ENCODE measurements at regions not wholly inside any gene's neighbourhood (a gene's known extent, or its start where the extent isn't known, plus 50 kb on each side); places are given as distances from the start of the nearest gene placed in this dataset.
"Not testable (repeated sequence)": the region's sequence is repeated elsewhere in the genome, so short reads cannot be mapped to it uniquely, and the experiment has no call there.

DNA sequence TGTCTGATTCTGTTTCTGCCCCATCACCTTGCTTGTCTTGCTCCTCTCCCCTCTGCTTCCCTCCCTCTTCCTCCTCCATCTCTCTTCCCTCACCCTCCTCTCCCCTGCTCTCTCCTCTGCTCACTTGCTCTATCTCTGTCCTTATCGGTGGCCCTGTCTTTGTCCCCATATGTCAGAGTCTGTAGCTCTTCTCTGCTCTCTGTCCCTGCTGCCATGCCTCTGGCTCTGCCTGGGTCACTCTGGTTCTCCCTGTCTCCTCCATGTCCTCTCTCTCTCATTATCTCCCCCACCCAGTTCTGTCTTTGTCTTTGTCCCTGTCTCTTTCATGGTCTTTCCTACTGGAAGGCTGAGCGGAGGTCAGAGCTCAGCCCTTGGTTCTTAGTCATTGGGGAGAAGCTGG is 169.1 kb upstream of the NLRP1 start:
- no peak for DNase-seq

DNA sequence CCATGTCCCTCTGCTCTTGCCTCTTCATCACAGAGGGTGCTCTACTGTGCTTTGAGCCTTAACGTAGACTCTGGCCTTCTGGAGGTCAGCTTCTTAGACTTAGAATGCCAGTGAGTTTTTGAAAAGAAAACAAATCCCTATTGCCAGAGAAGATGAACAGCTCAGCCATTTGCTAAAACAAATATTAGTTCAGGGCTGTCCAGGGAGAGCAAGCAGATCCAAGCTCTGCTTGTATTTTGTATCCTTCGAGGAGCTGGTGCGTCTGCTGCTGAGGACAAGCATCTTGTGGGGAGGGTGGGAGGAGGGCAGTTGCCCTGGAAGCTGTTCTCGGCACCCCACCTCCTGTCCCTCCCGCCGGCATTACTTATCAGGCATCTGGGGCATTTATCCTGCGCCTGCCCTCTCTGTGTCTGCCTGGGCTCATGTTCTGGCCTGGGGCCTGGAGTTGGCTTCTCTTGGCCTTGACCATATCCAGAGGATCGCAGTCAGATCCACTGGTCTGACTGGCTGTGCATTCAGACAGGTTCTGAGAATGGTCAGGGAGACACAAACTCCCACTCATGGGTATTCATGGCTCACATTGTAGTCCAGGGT is 173.1 kb upstream of the NLRP1 start:
- no peak for DNase-seq

DNA sequence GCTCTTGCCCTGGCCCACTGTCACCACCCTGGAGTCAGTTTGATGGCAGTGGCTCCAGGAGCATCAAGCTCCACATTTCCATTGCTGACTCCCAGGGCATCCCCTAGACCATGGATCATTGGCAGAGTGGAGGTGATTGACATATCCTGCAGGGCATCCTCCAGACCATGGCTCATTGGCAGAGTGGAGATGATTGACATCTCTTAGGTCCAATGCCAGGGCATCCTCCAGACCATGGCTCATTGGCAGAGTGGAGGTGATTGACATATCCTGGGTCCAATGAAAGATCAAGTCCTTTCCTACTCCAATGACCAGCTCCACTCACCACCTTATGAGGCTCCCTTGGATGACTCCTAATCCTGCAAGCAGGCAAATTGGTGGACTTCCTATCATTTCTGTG is 174.3 kb upstream of the NLRP1 start:
- DNase-seq = peak; percentile 30

DNA sequence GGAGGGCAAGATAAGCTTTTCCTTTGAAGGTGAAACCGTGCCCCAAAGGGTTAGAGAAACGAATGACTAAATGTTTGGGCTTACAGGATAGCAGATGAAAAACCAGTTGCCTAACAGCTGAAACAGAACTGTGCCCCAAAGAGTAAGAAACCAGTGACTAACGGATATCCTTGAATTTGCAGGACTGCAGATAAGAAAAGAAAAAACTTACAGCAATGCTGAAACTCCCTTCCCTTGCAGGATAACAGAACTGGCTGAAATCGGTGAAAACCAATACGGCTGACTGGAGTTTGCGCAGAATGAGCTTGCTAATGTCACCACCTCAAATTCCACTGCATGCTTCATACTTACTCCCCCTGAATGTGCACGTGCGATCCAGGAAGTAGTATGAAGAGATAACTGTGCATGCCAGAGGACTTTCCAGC is 175.2 kb upstream of the NLRP1 start:
- no peak for DNase-seq

DNA sequence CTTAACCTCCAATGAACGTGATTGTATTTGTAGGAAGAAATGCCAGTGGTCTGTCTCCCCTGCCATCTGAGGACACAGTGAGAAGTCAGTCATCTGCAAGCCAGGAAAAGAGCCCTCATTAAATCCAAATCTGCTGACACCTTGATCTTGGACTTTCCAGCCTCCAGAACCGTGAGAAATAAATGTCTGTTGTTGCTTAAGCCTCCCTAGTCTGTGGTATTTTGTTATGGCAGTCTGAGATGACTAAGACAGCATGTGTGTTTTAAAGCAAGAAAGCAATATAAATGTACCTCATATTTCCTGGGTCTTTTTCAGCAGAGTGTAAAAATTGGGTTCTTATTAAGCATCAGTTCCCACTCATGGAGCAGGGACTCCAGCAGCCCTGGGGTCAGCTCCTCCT is 177.9 kb upstream of the NLRP1 start:
- DNase-seq = no peak

DNA sequence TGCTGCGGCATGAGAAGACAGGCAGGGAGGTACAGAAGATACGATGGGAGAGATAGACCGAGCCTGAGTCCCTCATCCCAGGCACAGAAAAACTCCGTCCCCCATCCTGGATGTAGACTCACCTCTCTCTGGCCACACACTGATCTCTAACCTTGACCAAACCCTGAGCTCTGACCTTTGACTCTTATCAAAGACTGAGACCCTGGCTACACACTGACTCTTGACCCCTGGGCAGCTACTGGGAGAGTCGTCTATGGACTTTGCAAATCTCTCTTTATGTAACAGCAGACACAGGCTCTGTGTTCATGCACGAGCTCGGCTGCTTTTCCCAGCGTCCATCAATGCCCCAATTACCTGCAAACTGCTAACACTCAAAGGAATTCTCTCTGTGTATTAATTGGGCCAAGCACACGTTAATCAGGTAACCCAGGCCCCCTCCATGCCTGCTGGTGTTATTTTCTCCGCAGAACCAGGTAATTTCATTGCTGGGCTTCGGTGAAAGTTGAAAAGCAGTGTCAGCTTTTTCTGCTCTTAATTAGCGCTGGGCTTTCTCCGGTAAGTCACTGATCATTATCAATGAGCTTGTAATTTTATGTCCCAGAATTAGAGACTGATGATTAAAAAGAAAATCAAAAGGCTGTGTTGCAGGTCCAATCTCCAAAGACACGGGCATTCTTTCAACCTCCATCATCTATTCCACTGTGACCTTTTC is 179.4 kb upstream of the NLRP1 start:
- DNase-seq = no peak

DNA sequence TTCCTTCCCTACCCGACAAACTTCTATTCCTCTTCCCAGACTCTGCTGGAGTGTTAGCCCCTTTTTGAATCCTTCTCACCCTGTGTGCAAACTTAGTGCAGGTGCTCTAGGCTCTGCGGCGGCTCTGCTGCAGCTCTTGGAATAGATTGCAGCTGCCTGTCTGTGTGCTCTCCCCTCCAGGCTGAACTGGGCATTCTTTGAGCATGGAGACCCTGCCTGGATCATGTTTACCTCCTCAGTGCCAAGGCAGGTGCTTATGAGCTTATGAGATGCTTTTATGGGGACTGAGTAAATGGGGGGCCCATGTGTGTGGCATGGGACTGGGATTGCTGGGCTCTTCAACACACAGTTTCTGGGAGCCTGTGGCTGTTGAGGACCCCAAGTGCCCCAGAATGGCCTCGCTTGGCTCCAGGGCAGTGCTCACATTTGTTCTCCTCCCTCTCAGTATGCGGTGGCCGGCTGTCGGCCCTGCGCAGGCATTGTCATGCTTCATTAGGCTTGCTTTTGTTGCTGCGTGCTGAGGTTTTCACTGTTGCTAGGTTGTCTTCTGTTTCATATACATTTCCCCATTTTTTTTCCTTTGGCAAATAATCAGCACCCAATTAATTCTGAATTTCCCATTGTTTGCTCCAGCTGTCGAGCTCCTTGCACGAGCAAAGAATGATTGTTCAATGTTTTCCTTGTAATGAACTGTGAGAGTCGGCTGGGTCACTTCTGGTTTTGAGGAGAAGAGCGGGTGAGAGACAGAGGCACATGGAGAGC is 185.5 kb upstream of the NLRP1 start:
- no peak for DNase-seq

DNA sequence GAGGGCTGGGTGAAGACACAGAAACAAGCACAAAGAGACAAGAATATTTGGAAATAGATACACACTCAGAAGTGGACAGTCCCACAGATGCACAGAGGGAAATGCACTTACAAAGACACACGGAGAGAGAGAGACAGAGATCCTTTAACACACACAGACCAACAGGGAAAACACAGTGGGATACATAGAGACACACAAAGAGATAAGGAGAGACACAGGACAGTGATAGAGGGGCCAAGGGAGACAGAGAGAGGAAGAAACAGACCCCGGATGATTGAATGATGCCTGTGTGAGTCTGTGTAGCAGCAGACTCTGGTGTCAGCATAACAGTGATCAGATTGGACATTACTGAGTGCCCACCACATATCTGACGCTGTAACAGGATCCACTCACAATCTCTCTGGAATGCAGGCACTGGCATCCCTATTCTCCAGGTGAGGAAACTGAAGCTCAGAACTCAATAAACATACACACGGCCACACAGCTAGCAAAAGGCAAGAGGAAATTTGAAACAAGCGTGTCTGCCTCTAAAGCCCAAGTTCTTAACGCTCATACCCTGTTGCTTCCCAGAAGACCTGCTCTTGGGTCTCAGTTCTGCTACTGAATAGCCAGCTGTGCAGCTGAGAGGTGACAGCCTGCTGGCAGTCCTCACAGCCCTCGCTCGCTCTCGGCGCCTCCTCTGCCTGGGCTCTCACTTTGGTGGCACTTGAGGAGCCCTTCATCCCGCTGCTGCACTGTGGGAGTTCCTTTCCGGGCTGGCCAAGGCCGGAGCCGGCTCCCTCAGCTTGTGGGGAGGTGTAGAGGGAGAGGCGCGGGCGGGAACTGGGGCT is 186.3 kb upstream of the NLRP1 start:
- no peak for DNase-seq

DNA sequence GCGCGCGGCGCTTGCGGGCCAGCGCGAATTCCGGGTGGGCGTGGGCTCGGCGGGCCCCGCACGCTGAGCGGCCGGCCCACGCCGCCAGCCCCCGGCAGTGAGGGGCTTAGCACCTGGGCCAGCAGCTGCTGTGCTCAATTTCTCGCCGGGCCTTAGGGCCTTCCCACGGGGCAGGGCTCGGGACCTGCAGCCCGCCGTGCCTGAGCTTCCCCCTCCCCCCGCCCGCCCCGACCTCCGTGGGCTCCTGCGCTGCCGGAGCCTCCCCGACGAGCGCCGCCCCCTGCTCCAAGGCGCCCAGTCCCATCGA is 186.9 kb upstream of the NLRP1 start:
- not testable (repeated sequence) for DNase-seq

DNA sequence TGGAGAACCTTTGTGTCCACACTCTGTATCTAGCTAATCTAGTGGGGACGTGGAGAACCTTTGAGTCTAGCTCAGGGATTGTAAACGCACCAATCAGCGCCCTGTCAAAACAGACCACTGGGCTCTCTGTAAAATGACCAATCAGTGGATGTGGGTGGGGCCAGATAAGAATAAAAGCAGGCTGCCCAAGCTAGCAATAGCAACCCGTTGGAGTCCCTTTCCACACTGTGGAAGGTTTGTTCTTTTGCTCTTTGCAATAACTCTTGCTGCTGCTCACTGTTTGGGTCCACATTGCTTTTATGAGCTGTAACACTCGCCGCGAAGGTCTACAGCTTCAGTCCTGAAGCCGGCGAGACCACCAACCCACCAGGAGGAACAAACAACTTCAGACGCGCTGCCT is 187.7 kb upstream of the NLRP1 start:
- DNase-seq = not testable (repeated sequence)

DNA sequence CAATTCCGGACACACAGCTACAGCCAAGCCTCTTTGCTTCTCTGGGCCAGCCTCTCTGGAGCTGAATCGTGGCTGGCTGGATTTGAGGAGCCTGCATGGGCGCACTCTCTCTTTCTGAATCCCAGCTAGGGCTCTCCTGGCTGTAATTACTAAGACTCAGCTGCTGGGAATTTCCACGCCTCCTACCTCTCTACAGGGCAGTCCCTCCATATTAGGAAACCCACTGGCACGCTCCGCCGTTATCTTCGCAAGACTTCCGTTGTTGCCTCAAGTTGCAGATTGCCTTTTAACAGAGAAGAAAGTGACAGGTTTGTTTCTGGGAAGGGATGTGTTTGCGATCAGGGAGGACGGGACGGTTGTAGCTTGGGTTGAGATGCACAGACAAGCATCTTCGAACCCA is 188.4 kb upstream of the NLRP1 start:
- no peak for DNase-seq

DNA sequence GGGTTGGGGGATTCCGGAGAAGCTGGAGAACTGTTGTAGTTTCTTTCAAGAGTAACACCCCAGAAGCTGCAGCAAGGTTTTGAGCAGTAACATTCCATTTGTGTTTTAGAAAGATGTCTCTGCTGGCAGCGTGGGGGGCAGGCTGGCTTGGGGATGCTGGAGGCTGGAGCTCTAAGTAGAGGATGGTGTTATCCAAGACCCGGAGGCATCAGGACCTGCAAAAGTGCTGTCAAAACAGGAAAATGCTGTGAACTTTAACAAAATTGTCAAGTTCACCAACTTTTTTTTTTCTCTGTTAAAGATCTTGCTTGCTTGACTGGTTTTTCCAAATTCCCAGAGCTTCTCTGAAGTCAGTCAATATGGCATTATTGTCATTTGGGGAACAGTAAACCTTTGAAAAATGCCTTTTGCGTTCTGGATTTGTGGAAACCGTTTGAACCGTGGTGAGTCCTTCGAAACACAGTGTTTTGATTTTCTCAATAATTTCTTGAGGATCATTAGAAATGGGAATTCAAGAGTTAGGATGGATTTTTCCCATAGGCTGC is 189.6 kb upstream of the NLRP1 start:
- DNase-seq = no peak

DNA sequence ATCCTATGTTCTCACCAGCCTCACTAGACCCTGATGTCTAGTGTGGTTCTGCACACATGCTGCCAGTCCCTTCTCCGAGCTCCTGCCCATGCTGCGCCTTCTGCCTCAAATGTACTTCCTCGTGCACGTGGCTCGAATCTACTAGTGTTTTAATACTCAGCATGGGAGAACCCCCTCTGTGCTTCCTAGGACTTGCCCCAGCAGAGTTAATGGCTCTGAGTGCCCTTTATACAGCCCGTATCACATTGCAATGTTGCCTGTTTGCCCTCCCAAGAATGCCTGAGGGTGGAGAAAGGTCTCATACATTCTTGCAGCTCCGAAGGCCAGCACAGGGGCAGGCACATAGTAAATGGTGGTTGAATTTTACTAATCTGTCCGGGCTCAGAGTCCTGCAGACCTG is 190.8 kb upstream of the NLRP1 start:
- no peak for DNase-seq

DNA sequence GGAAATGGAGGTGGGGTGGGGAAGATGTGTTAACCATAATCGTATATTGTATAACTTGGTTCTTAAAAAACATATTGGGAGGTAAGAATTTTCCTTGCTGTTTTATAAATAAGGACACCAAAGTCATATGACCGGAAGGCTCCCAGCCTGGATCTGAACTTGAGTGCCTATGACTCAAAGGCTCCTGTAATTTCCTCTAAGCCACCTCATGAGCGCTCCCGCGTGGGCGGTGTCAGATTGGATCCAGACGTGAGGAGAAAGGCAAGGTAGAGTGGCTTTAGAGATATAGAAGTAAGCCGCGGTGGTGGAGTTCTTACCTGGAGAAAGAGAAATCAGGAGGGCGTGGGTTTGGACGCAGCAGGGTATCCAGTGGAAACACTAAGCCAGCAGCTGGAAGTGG is 196.2 kb upstream of the NLRP1 start:
- DNase-seq = no peak

DNA sequence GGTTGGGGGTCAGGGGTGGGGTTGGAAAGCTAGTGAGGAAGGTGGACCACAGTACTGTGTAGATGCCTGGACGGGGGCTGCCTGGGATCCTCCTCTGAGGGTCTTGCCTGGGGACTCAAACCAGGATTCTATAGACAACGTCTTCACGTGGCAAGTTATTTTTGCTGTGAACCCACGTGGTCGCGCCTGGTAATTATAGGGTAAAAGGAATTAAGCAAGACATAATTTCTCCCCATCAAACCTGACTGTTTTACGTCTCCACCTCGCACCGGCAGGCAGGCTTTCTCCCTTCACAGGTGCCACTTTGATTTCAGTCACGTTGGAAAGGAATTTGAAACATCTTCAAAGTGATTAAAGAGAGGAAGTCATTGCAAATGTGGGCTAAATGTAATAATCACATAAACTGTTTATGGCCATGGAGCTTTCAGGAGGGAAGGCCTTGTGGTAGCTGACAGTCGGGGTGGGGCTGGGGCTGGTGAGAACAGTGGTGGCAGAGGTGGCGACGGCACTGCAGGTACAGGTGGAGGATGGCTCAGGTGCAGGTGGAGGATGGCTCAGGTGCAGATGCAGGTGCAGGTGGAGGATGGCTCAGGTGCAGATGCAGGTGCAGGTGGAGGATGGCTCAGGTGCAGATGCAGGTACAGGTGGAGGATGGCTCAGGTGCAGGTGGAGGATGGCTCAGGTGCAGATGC is 197.1 kb upstream of the NLRP1 start:
- DNase-seq = no peak

DNA sequence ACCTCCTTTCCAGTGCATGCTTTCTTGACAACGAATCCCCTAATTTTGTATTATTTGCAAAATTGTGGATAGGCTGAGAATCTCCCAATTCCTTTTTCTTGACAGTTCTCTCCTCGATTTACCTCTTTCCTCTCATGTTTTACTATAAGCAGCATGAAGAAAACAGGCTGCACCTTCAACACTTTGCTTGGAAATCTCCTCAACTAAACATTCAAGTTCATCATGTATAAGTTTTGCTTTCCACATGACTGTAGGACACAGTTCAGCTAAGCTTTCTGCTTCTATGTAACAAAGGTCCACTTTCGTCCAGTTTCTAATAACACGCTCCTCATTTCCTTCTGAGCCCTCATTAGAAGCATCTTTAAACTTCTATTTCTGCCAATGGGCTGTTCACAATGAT is 199.0 kb upstream of the NLRP1 start:
- DNase-seq = no peak

DNA sequence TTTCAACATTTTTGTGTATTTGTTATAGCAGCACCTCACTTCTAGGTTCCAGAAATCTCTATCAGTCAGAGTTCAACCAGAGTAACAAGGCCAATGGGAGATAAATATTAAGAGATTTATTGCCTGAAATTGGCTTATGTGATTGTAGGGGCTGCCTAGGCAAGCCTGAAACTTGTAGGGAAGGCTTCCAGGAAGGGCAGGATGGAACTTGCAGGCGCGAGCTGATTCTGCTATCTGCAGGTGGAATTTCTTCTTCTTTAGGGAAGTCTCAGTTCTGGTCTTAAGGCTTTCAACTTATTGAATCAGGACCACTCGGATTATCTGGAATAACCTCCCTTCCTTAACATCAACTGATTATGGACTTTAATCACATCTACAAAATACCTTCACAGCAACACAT is 199.5 kb upstream of the NLRP1 start:
- DNase-seq = no peak

DNA sequence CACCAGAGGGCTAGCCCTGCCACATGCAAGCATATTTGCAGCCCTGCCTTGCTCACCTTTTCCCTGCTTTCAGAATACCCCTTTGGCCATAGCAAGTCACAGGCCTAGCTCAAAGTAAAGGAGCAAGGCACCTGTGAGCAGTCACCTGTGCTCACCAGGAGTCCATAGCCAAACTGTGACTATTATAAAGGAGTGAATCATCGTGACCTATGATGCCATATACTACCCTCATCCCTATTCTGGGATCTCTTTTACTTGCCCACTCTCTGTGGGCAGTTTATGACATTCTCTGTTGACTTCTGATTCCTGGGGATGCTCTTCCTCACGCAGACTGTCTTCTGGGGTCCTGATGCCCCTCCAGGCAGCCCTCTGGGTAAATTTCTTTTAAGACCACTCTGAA is 200.5 kb upstream of the NLRP1 start:
- no peak for DNase-seq

DNA sequence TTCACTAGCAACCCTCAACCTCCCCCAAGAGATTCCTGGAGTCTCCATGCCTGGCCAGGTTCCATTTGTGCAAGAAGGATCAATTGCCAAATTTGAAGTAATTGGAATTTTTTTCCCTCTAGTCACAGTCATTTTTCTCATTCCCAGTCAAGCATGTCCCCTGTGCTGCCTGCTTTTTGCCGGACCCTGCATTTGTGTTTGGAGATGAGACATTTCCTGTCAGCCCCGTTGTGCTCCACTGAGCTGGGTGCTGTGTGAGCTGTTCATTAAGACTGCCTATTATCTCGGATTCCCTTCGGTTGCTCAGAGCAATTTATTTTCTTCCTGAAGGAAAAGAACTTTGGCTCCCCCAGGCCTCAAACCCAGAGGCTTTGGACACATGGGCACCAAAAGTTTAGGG is 201.0 kb upstream of the NLRP1 start:
- DNase-seq = no peak

DNA sequence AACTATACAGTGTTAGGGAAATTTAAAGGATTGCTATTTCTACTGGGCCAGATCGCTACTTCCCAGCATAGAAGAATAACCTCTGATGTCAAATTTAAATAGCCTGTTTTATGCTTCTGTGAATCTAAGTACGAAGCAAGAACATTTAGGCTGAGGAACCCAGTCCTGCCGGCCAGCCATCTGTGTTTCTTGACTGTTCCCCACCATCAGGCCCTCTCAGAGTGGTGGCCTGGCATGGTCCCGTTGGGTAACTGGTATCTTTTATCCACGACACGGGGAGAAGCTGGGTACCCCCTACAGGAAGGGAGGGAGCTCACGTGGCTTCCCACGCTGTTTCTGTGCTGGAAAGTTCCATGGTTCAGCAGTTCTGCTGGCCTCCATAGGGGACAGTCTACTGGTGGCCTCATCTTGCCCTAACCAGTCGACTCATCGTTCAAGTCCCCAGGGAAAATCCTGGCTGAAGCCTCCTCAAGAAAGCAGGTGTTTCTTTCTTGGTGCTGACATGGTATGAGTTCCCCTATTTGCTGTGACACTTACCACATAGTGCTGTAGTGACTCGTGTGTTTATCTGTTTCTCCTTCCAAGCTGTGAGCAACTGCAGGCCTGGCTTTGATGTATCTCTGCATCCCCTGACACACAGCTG is 201.7 kb upstream of the NLRP1 start:
- no peak for DNase-seq

DNA sequence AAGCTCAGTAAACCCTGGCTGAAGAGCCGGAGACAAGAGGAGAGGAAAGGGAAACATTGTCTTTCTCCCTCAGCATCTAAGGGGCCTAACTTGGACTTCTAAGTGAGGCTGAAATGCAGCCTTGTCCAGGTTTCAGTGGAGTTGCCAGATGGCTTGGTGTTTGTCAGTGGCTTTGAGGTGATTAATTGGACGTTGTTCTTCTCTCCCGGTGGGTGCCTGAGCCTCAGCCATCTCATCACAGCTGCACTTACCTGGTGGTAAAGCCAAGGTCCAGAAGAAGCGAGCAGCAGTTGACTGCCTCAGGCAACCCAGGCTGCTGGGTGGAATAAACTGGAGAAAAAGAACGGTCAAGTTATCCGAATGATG is 202.2 kb upstream of the NLRP1 start:
- DNase-seq = no peak

DNA sequence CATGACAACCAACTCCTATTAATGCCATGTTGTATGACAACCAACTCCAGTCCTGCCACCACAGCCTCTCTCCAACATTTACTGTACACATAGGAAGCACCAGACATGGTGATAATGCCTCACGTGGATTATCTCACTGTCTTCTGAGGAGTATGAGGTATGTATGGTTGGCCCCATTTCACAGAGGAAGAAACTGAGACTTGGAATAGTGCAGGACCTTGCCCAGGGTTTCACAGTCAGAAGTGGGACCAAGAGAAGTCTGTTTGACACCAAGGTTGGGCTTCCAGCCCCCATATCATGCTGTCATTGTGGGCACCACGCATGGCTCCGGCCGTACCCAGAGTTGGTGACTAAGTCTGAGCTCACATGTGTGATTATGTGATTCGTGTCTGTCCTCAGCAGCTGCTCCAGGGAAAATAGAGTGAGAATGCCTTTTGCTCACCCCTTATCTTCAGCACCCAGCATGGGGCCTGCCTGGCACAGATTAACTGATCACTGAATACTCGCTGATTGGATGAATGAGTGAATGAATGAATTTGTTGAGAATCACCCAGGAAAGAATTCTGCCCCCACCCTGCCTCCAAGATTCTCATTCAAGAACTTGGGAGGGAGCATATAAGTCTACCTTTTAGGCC is 204.1 kb upstream of the NLRP1 start:
- DNase-seq = no peak

Data from suppressor macrophage treated with lipopolysaccharide for 4 hours (primary cell).